Upper lobe of left lung (tissue), 6 donors: ENCODE measurements at regions not wholly inside any gene's neighbourhood (a gene's known extent, or its start where the extent isn't known, plus 50 kb on each side); places are given as distances from the start of the nearest gene placed in this dataset.

Source experiments
- ATAC-seq, 2 donors: fragments of 200-7000 bp; cut with Tn5 transposase; one replicate each; pipeline ENCODE4 v1.9.1; 2022; ENCODE audit warnings: mild to moderate bottlenecking in 2 of 2, moderate library complexity in 2 of 2; ENCODE audit not compliant: low FRiP score in 2 of 2
- DNase-seq, 2 donors: peaks; one replicate each; pipeline ENCODE4 v3.0.0-alpha.2; 2019 to 2020
- H3K27ac ChIP-seq, 4 donors: fragments of 200-600 bp; sonication (generic); one replicate each; pipeline ENCODE4 v1.5.1; 2016 to 2019
- H3K27me3 ChIP-seq, 4 donors: fragments of 200-600 bp; sonication (generic); one replicate each; pipeline ENCODE4 v1.5.1; 2017 to 2019
- H3K36me3 ChIP-seq, 4 donors: fragments of 200-600 bp; sonication (generic); one replicate each; pipeline ENCODE4 v1.5.1; 2016 to 2019
- H3K4me1 ChIP-seq, 4 donors: fragments of 200-600 bp; sonication (generic); one replicate each; pipeline ENCODE4 v1.5.1; 2018 to 2019
- H3K4me3 ChIP-seq, 4 donors: fragments of 200-600 bp; sonication (generic); one replicate each; pipeline ENCODE4 v1.5.1; 2017 to 2019; ENCODE audit warnings: mild to moderate bottlenecking in 2 of 4, moderate library complexity in 1 of 4
- H3K9me3 ChIP-seq, 4 donors: fragments of 200-600 bp; sonication (generic); one replicate each; pipeline ENCODE4 v1.5.1; 2018 to 2019
- CTCF ChIP-seq, 6 experiments: fragments of 450-650 bp in 4 of 6; fragments of 200-600 bp in 2 of 6; sonication (generic) in 2 of 6; IDR thresholded peaks; one replicate each; pipeline ENCODE4 v1.5.1; 2016 to 2019; ENCODE audit warnings: antibody characterized with exemption in 6 of 6
- EP300 ChIP-seq, 4 donors: sonication (generic); formaldehyde crosslinking; IDR thresholded peaks; one replicate each; pipeline ENCODE4 v1.5.1; 2017; ENCODE audit warnings: antibody characterized with exemption in 4 of 4, control low read depth in 2 of 4
- POLR2A ChIP-seq, 4 donors: fragments of 450-650 bp; IDR thresholded peaks; one replicate each; pipeline ENCODE4 v1.5.1; 2016 to 2017; ENCODE audit warnings: antibody characterized with exemption in 4 of 4, mild to moderate bottlenecking in 2 of 4
- POLR2AphosphoS5 ChIP-seq, 2 donors: sonication (generic); formaldehyde crosslinking; IDR thresholded peaks; one replicate each; pipeline ENCODE4 v1.5.1; 2017; ENCODE audit warnings: antibody characterized with exemption in 2 of 2
- WGBS, 2 donors: methylation state at CpG; one replicate each; pipeline ENCODE4 v1.1.5; 2017 to 2018; 5-methylcytosine and 5-hydroxymethylcytosine counted together
- donor health status: DM: no; HTN: no; CAD: no; lungs with moderate emphysema.
- donor health status: DM: no; HTN: yes; CAD: no; lungs with severe emphysema.

- no peaks in the 10 kb centered on the region for H3K9me3 ChIP-seq
- H3K27me3 ChIP-seq = no peaks in the 10 kb centered on the region
- no peak for TF ChIP-seq CTCF (IDR thresholded peaks at IDR 0.05)
- TF ChIP-seq POLR2AphosphoS5 (IDR thresholded peaks at IDR 0.05) = peak in 1 of 2 donors; percentile 16
- TF ChIP-seq EP300 (IDR thresholded peaks at IDR 0.05) = no peak
- no peak for TF ChIP-seq POLR2A (IDR thresholded peaks at IDR 0.05)
- peak overlapping the region; percentile 46 to 70 (median 62) for H3K27ac ChIP-seq
- peak overlapping the region in 2 of 4 donors; percentile 31 to 39 for H3K4me3 ChIP-seq
- WGBS, 2 donors = 43 to 47% methylated on average over 14 of the region's 14 CpGs
- no peaks in the 10 kb centered on the region for H3K36me3 ChIP-seq
- ATAC-seq (peak; percentile 71 to 74), DNase-seq (peak in 1 of 2 donors; percentile 70)
- H3K4me1 ChIP-seq = peaks cover 4 to 12% (median 8%) of the 10 kb centered on the region in 4 donors
Measured at GRCh38 chr13:44155422-44156293, 218.0 kb upstream of the SERP2 start.

GRCh38 chr13:44156294-44156658 is 217.3 kb upstream of the SERP2 start:
- Histone ChIP-seq H3K9me3 (no peaks in the 10 kb centered on the region), H3K27me3 (no peaks in the 10 kb centered on the region), H3K36me3 (no peaks in the 10 kb centered on the region), H3K27ac (peak overlapping the region in 2 of 4 donors; percentile 58 to 70), H3K4me1 (peaks cover 4 to 16% (median 9%) of the 10 kb centered on the region in 4 donors), H3K4me3 (peak overlapping the region in 2 of 4 donors; percentile 31 to 39)
- no peak for DNase-seq
- TF ChIP-seq POLR2AphosphoS5 (IDR thresholded peaks at IDR 0.05) (no peak), EP300 (IDR thresholded peaks at IDR 0.05) (no peak), POLR2A (IDR thresholded peaks at IDR 0.05) (no peak), CTCF (IDR thresholded peaks at IDR 0.05) (no peak)
- no peak for ATAC-seq
- WGBS, 2 donors = 56 to 70% methylated on average over 4 of the region's 4 CpGs

- peak overlapping the region in 1 of 4 donors; percentile 49 for H3K27ac ChIP-seq
- TF ChIP-seq POLR2AphosphoS5 (IDR thresholded peaks at IDR 0.05) = no peak
- TF ChIP-seq EP300 (IDR thresholded peaks at IDR 0.05) = no peak
- no peak for TF ChIP-seq POLR2A (IDR thresholded peaks at IDR 0.05)
- no peak for TF ChIP-seq CTCF (IDR thresholded peaks at IDR 0.05)
- H3K36me3 ChIP-seq = no peaks in the 10 kb centered on the region
- peaks cover 4 to 16% (median 9%) of the 10 kb centered on the region in 4 donors for H3K4me1 ChIP-seq
- ATAC-seq (no peak), DNase-seq (no peak)
- no peaks in the 10 kb centered on the region for H3K27me3 ChIP-seq
- WGBS, 2 donors = 74 to 75% methylated on average over 5 of the region's 5 CpGs
- H3K9me3 ChIP-seq = no peaks in the 10 kb centered on the region
- H3K4me3 ChIP-seq = no peak overlapping the region
Measured at GRCh38 chr13:44157606-44158005, 216.0 kb upstream of the SERP2 start.

- TF ChIP-seq CTCF (IDR thresholded peaks at IDR 0.05) (no peak), POLR2A (IDR thresholded peaks at IDR 0.05) (no peak), EP300 (IDR thresholded peaks at IDR 0.05) (no peak), POLR2AphosphoS5 (IDR thresholded peaks at IDR 0.05) (no peak)
- Histone ChIP-seq H3K9me3 (no peaks in the 10 kb centered on the region), H3K36me3 (no peaks in the 10 kb centered on the region), H3K27me3 (no peaks in the 10 kb centered on the region), H3K4me1 (peaks cover 4 to 16% (median 9%) of the 10 kb centered on the region in 4 donors), H3K27ac (peak overlapping the region in 2 of 4 donors; percentile 32 to 49), H3K4me3 (no peak overlapping the region)
- 69 to 96% methylated on average over 2 of the region's 2 CpGs for WGBS, 2 donors
- ATAC-seq = no peak
- DNase-seq = no peak
Measured at GRCh38 chr13:44158098-44158521, 215.5 kb upstream of the SERP2 start.
